ENCODE measurements at regions not wholly inside any gene's neighbourhood (a gene's known extent, or its start where the extent isn't known, plus 50 kb on each side); places are given as distances from the start of the nearest gene placed in this dataset.

DNA sequence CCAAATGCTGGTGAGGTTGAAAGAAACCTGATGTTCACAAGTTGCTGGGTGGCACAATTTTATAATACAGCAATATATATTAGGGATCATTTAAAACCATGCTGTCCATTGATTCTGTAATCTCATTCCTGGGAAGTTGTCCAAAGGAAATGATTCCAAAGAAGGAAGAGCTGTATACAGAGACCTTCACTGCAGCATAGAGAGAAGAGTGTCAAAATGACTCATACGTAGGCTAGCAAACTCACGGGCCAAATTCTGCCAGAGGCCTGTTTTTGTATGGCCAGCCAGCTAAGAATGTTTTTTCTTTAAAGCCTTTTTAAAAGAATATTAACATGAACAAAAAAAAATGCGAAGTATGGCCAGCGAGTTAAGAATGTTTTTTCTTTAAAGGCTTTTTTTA lies 69.2 kb upstream of the MED13L start:
- H3K4me2 ChIP-seq (ENCODE audit: insufficient read depth, insufficient read length, low read length): no peak overlapping the region
- H2BK120ac ChIP-seq (ENCODE audit: low read depth, low read length, poor library complexity, severe bottlenecking): no peak overlapping the region

More for the DNA sequence above, 69.2 kb upstream of the MED13L start:
- H3K4me1 Mint-ChIP-seq: peaks cover 16 to 23% of the 10 kb centered on the region in 2 experiments
- no peak overlapping the region for H3K18ac ChIP-seq (ENCODE audit: insufficient read length, low read depth, low read length)
- H3K4me1 ChIP-seq (ENCODE audit: insufficient read depth, low read length): peaks cover 5% of the 10 kb centered on the region; the same call in 1 of the 2 replicates
- H2BK12ac ChIP-seq (ENCODE audit: insufficient read length, low read depth, low read length): no peak overlapping the region
- no peak overlapping the region for H4K5ac ChIP-seq (ENCODE audit: insufficient read length, low read depth, low read length)
- DNase-seq: no peak
- no peak overlapping the region for H3K4ac ChIP-seq (ENCODE audit: low read depth, low read length)
- no CpG with 5 or more reads among the region's 4 CpGs for WGBS (ENCODE audit: extremely low coverage, insufficient read length, low lambda C conversion rate)
- no peak overlapping the region for H3K23ac ChIP-seq (ENCODE audit: insufficient read length, low read depth, low read length)
- no peak overlapping the region for H2BK20ac ChIP-seq (ENCODE audit: low read depth, low read length, poor library complexity, severe bottlenecking)
- H2AK5ac ChIP-seq (ENCODE audit: insufficient read length, low read length): no peak overlapping the region
- H3K27ac Mint-ChIP-seq: no peak overlapping the region
- no peak overlapping the region for H2AFZ ChIP-seq (ENCODE audit: low read length)
- no peak overlapping the region for H4K91ac ChIP-seq (ENCODE audit: insufficient read length, low read depth, low read length)
- no peak overlapping the region for H2BK5ac ChIP-seq (ENCODE audit: insufficient read length, low read length)
- H2BK15ac ChIP-seq (ENCODE audit: low read depth, low read length): no peak overlapping the region
- no peaks in the 10 kb centered on the region for H3K23me2 ChIP-seq (ENCODE audit: insufficient read length, low read depth, low read length, poor library complexity, severe bottlenecking)
- no peaks in the 10 kb centered on the region for H3K79me1 ChIP-seq (ENCODE audit: insufficient read depth, low read depth, low read length, poor library complexity, severe bottlenecking)
- peaks cover 11 to 16% of the 10 kb centered on the region in 2 experiments for H3K9me3 Mint-ChIP-seq
- no peak overlapping the region for H3K9ac ChIP-seq (ENCODE audit: extremely low read depth, insufficient read length, low read length)
- TF ChIP-seq, protein P1, sequence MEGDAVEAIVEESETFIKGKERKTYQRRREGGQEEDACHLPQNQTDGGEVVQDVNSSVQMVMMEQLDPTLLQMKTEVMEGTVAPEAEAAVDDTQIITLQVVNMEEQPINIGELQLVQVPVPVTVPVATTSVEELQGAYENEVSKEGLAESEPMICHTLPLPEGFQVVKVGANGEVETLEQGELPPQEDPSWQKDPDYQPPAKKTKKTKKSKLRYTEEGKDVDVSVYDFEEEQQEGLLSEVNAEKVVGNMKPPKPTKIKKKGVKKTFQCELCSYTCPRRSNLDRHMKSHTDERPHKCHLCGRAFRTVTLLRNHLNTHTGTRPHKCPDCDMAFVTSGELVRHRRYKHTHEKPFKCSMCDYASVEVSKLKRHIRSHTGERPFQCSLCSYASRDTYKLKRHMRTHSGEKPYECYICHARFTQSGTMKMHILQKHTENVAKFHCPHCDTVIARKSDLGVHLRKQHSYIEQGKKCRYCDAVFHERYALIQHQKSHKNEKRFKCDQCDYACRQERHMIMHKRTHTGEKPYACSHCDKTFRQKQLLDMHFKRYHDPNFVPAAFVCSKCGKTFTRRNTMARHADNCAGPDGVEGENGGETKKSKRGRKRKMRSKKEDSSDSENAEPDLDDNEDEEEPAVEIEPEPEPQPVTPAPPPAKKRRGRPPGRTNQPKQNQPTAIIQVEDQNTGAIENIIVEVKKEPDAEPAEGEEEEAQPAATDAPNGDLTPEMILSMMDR (conservative IDR thresholded peaks at IDR 0.05): no peak
- no peaks in the 10 kb centered on the region for H4K20me1 ChIP-seq (ENCODE audit: control insufficient read depth, insufficient read depth, insufficient read length)
- H3K4me3 Mint-ChIP-seq: no peak overlapping the region
- no peaks in the 10 kb centered on the region for H3K79me2 ChIP-seq (ENCODE audit: insufficient read depth, low read length)
- no peak overlapping the region for H4K8ac ChIP-seq (replicated peaks; ENCODE audit: insufficient read length, low read depth, low read length)
- no peak overlapping the region for H3K27ac ChIP-seq (ENCODE audit: insufficient read length, low read depth, low read length)
- peaks cover 3% of the 10 kb centered on the region; the same call in 1 of the 2 replicates for H3K27me3 Mint-ChIP-seq (ENCODE audit: low read depth)
- H3K9me3 ChIP-seq (ENCODE audit: control insufficient read depth, low read depth, low read length): no peaks in the 10 kb centered on the region
- no peak overlapping the region for H3K14ac ChIP-seq (ENCODE audit: insufficient read depth, low read length)
- H3K27me3 ChIP-seq (ENCODE audit: insufficient read depth, low read length): no peaks in the 10 kb centered on the region
- peaks cover 2 to 20% (median 9%) of the 10 kb centered on the region in 3 experiments; a peak in 6 of 7 replicates for H3K36me3 Mint-ChIP-seq (ENCODE audit: insufficient read depth in 1 of 3, low read depth in 3 of 3)
- no peak overlapping the region for H3K56ac ChIP-seq (ENCODE audit: insufficient read length, low read depth, low read length)
- H3T11ph ChIP-seq (ENCODE audit: low read length): no peak overlapping the region
